LNCaP clone FGC (cell line): ENCODE measurements at regions not wholly inside any gene's neighbourhood (a gene's known extent, or its start where the extent isn't known, plus 50 kb on each side); places are given as distances from the start of the nearest gene placed in this dataset.
"Not testable (repeated sequence)": the region's sequence is repeated elsewhere in the genome, so short reads cannot be mapped to it uniquely, and the experiment has no call there.

ENCODE experiments used
- DNase-seq: peaks from one replicate; pipeline ENCODE4 v3.0.0-alpha.2; 2011; ENCODE audit warnings: low read depth
- H3K4me3 ChIP-seq: 2 replicates; pipeline ENCODE4 v1.5.1; 2011; ENCODE audit warnings: mild to moderate bottlenecking, low read depth, low read length, control low read depth
- TF ChIP-seq, protein P1 (sequence below): IDR thresholded peaks from 2 replicates; pipeline ENCODE4 v1.5.1; 2012; ENCODE audit warnings: mild to moderate bottlenecking; ENCODE audit not compliant: control insufficient read depth, insufficient read depth; ENCODE audit errors: extremely low read depth

DNA sequence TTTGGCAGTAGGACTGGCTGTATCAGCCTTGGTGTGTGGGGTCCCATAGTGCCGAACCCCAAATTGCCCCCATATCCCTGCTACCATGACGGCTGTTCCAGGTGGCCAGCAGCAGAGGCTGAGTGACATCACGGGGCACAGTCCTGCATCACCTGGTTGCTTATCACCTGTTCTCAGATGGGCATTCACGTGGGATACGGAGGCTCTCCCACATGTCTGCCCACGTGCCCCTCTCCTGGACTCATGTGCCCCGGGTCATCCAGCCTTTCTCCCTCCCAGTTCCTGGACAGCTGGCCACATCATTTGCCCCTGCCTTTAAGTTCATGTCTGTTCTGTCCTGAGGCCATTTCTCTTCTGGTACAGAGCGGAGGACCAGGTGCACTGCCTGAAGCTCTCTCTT is 431.0 kb upstream of the B3GAT1 start:
- no peak for DNase-seq
- no peak overlapping the region for H3K4me3 ChIP-seq
- TF ChIP-seq, protein P1, sequence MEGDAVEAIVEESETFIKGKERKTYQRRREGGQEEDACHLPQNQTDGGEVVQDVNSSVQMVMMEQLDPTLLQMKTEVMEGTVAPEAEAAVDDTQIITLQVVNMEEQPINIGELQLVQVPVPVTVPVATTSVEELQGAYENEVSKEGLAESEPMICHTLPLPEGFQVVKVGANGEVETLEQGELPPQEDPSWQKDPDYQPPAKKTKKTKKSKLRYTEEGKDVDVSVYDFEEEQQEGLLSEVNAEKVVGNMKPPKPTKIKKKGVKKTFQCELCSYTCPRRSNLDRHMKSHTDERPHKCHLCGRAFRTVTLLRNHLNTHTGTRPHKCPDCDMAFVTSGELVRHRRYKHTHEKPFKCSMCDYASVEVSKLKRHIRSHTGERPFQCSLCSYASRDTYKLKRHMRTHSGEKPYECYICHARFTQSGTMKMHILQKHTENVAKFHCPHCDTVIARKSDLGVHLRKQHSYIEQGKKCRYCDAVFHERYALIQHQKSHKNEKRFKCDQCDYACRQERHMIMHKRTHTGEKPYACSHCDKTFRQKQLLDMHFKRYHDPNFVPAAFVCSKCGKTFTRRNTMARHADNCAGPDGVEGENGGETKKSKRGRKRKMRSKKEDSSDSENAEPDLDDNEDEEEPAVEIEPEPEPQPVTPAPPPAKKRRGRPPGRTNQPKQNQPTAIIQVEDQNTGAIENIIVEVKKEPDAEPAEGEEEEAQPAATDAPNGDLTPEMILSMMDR = no peak

DNA sequence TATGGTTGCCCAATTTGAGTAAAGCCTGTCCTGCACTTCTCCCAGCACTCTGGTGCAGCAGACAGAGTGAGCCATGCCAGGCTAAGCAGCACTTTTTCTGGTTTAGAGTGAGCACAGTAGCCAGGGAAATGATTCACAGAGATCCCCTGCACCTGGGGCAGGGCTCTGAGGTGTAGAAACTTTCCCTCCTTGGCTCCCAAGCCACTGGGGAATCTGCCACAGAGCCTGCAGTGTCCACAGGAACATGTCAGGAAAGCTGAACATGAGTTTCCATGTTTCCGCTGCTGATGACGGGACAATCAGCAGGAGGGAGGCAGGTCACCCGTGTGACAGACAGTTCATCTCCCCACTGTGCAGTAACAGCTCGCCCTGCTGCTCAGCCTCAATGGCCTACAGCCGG is 429.9 kb upstream of the B3GAT1 start:
- DNase-seq = no peak
- TF ChIP-seq, protein P1 = no peak
- H3K4me3 ChIP-seq = no peak overlapping the region

GRCh38 chr11:134841411-134841810 is 429.4 kb upstream of the B3GAT1 start:
- DNase-seq = no peak
- no peak overlapping the region for H3K4me3 ChIP-seq
- TF ChIP-seq, protein P1 = no peak

- H3K4me3 ChIP-seq = no peak overlapping the region
- TF ChIP-seq, protein P1 = no peak
- no peak for DNase-seq
Measured at GRCh38 chr11:134840945-134841344, 428.9 kb upstream of the B3GAT1 start.

GRCh38 chr11:134840165-134840564 is 428.1 kb upstream of the B3GAT1 start:
- not testable (repeated sequence) for H3K4me3 ChIP-seq, DNase-seq

DNA sequence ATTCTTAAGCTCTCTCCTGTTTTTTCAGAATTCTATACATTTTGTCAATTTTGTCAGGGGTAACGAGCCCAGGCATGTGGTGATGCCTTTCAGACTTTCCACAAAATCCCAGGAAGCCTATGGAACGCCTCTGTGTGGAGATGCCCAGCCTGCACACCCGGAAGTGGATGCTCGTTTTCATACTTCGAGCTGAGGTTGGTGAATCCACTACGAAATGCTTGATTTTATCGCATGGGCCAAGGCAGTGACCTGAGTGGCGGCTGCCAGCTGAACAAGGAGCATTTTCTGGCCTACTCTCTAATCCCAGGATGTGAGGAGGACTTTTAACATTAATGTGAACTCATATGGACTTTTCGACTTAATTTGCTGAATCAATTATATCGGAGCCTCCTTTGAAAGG is 426.7 kb upstream of the B3GAT1 start:
- H3K4me3 ChIP-seq = no peak overlapping the region
- TF ChIP-seq, protein P1 = no peak
- DNase-seq = no peak

GRCh38 chr11:134837887-134838232 is 425.8 kb upstream of the B3GAT1 start:
- TF ChIP-seq, protein P1 = no peak
- no peak overlapping the region for H3K4me3 ChIP-seq
- no peak for DNase-seq

DNA sequence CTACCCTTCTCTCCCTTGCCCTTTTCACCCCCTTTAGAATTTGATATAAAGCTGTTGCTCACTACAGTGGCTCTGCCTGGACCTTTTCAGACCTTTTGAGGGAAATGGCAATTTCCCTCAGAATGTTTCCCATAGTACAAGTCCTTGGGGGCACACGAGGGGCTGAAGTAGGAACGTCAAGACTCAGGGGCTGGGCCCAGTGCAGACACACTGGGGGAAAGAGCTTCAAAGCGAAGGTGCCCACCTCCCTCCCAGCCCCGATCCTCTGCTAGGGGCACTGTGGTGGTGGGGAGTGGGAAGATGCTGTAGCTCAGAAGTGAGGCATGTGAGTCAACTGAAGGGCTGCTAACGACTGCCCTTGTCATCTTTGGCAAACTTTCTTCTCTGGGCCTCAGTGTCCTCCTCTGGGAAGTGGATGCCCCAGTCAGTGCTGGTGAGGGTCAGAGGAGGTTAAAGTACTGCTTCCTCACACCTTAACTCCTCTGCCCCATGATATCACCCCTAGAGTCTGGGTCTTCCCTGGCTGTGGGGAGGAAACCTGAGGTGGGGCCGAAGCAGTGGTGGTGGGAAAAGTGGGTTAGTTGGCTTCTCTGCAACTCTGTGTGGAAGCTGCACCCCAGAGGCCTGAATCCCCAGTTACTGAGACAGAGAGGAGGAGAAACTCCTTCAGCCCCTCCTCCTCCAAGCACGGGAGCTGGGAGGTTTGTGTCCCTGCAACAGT is 425.3 kb upstream of the B3GAT1 start:
- DNase-seq = no peak
- H3K4me3 ChIP-seq = no peak overlapping the region
- TF ChIP-seq, protein P1 = no peak
